WERI-Rb-1 (cell line): ENCODE measurements at regions not wholly inside any gene's neighbourhood (a gene's known extent, or its start where the extent isn't known, plus 50 kb on each side); places are given as distances from the start of the nearest gene placed in this dataset.

Experiments used
- DNase-seq: peaks from one replicate; pipeline ENCODE4 v3.0.0-alpha.2; 2020
- H3K27ac ChIP-seq: fragments of 250-450 bp; sonication (Bioruptor Pico); 2 replicates; pipeline ENCODE4 v1.5.1; 2020; ENCODE audit warnings: mild to moderate bottlenecking, moderate library complexity
- H3K27me3 ChIP-seq: fragments of 250-450 bp; sonication (Bioruptor Pico); 2 replicates; pipeline ENCODE4 v1.5.1; 2021; ENCODE audit warnings: mild to moderate bottlenecking, low read depth, moderate library complexity; ENCODE audit not compliant: insufficient read depth, severe bottlenecking
- H3K36me3 ChIP-seq: fragments of 250-450 bp; sonication (Bioruptor Pico); 2 replicates; pipeline ENCODE4 v1.5.1; 2020; ENCODE audit warnings: mild to moderate bottlenecking, moderate library complexity
- H3K4me3 ChIP-seq: 2 replicates; pipeline ENCODE4 v1.5.1; 2011; ENCODE audit warnings: low read depth, mild to moderate bottlenecking, control low read depth, low read length
- H3K9me3 ChIP-seq: fragments of 250-450 bp; sonication (Bioruptor Pico); 2 replicates; pipeline ENCODE4 v1.5.1; 2021; ENCODE audit warnings: mild to moderate bottlenecking, moderate library complexity; ENCODE audit not compliant: severe bottlenecking
- TF ChIP-seq, protein P1 (sequence below): IDR thresholded peaks from 2 replicates; pipeline ENCODE4 v1.5.1; 2011; ENCODE audit warnings: low read depth, mild to moderate bottlenecking, control low read depth, inconsistent platforms, low read length

GRCh38 chr5:172575816-172576545 is 65.1 kb upstream of the NEURL1B start:
- H3K27me3 ChIP-seq: no peaks in the 10 kb centered on the region
- DNase-seq: no peak

GRCh38 chr5:172575416-172575815 is 65.6 kb upstream of the NEURL1B start:
- TF ChIP-seq, protein P1, sequence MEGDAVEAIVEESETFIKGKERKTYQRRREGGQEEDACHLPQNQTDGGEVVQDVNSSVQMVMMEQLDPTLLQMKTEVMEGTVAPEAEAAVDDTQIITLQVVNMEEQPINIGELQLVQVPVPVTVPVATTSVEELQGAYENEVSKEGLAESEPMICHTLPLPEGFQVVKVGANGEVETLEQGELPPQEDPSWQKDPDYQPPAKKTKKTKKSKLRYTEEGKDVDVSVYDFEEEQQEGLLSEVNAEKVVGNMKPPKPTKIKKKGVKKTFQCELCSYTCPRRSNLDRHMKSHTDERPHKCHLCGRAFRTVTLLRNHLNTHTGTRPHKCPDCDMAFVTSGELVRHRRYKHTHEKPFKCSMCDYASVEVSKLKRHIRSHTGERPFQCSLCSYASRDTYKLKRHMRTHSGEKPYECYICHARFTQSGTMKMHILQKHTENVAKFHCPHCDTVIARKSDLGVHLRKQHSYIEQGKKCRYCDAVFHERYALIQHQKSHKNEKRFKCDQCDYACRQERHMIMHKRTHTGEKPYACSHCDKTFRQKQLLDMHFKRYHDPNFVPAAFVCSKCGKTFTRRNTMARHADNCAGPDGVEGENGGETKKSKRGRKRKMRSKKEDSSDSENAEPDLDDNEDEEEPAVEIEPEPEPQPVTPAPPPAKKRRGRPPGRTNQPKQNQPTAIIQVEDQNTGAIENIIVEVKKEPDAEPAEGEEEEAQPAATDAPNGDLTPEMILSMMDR: no peak
- no peaks in the 10 kb centered on the region for H3K27me3 ChIP-seq
- H3K4me3 ChIP-seq: no peak overlapping the region
- H3K27ac ChIP-seq: no peak overlapping the region
- no peaks in the 10 kb centered on the region for H3K9me3 ChIP-seq
- no peaks in the 10 kb centered on the region for H3K36me3 ChIP-seq
- no peak for DNase-seq

More at GRCh38 chr5:172575816-172576545, 65.1 kb upstream of the NEURL1B start:
- no peaks in the 10 kb centered on the region for H3K36me3 ChIP-seq
- H3K27ac ChIP-seq: no peak overlapping the region
- TF ChIP-seq, protein P1: no peak
- no peak overlapping the region for H3K4me3 ChIP-seq
- H3K9me3 ChIP-seq: no peaks in the 10 kb centered on the region

GRCh38 chr5:172574871-172575223 is 66.2 kb upstream of the NEURL1B start:
- no peaks in the 10 kb centered on the region for H3K36me3 ChIP-seq
- no peaks in the 10 kb centered on the region for H3K9me3 ChIP-seq
- H3K27me3 ChIP-seq: no peaks in the 10 kb centered on the region
- TF ChIP-seq, protein P1: no peak
- no peak overlapping the region for H3K27ac ChIP-seq
- no peak overlapping the region for H3K4me3 ChIP-seq
- DNase-seq: no peak

- Histone ChIP-seq H3K27ac (no peak overlapping the region), H3K36me3 (no peaks in the 10 kb centered on the region), H3K4me3 (no peak overlapping the region), H3K27me3 (no peaks in the 10 kb centered on the region), H3K9me3 (no peaks in the 10 kb centered on the region)
- TF ChIP-seq, protein P1: no peak
- no peak for DNase-seq
These were observed 66.8 kb upstream of the NEURL1B start for GRCh38 chr5:172573986-172574870.

DNA sequence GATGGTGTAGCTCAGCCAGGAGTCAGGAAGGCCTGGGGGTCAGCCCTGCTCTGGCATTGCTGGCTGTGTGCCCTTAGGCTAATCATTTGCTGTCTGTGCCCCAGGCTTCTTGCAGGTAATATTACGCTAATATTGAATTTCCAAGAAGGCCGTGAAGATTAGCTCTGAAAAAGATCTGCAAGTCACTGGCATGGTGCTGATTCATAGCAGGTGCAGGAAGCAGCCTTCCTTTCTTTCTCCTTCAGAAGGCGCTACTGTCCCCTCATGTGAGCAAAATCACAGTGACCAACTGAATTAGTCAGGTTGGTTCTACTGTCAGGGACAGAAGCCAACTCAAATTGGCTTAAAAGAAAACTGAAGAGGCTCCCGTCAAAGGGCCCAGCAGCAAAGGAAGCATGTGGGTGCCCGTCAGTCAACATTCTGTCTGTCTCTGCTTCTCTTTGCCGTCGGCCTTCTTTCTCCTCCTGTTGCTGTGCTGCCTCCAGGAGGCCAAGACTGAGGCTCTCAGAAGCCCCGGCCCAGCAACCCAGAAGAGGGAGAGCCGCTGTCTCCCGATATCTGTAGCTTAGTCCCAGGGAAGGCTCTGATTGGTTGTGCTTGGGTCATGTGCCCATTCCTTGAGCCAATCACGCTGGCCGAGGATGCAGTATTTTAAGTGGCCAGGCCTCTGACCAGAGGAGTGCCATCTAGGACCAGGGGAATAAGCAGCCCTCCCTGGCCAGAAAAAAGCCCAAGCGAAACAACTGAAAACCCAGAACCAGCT is 67.8 kb upstream of the NEURL1B start:
- no peak overlapping the region for H3K4me3 ChIP-seq
- H3K27ac ChIP-seq: no peak overlapping the region
- no peaks in the 10 kb centered on the region for H3K27me3 ChIP-seq
- H3K9me3 ChIP-seq: no peaks in the 10 kb centered on the region
- TF ChIP-seq, protein P1: no peak
- DNase-seq: no peak
- H3K36me3 ChIP-seq: no peaks in the 10 kb centered on the region
